Vagina (tissue), 2 donors: ENCODE measurements at regions not wholly inside any gene's neighbourhood (a gene's known extent, or its start where the extent isn't known, plus 50 kb on each side); places are given as distances from the start of the nearest gene placed in this dataset.

Source experiments
- DNase-seq, 2 donors: peaks; one replicate each; pipeline ENCODE4 v3.0.0-alpha.2; 2017; ENCODE audit errors: extremely low spot score in 2 of 2
- H3K27ac ChIP-seq: fragments of 200-600 bp; sonication (generic); one replicate; pipeline ENCODE4 v1.5.1; 2019
- H3K27me3 ChIP-seq: fragments of 200-600 bp; sonication (generic); one replicate; pipeline ENCODE4 v1.5.1; 2019
- H3K36me3 ChIP-seq, 2 donors: fragments of 200-600 bp; sonication (generic); one replicate each; pipeline ENCODE4 v1.5.1; 2017 to 2019
- H3K4me1 ChIP-seq: fragments of 200-600 bp; sonication (generic); one replicate; pipeline ENCODE4 v1.5.1; 2019
- H3K4me3 ChIP-seq, 2 donors: fragments of 200-600 bp; sonication (generic); 1 replicate in 1 of 2; 2 replicates in 1 of 2; pipeline ENCODE4 v1.5.1; 2016 to 2019
- H3K9me3 ChIP-seq: fragments of 200-600 bp; sonication (generic); one replicate; pipeline ENCODE4 v1.5.1; 2019
- CTCF ChIP-seq, 3 experiments: fragments of 450-650 bp in 2 of 3; fragments of 200-600 bp in 1 of 3; sonication (generic) in 1 of 3; IDR thresholded peaks; one replicate each; pipeline ENCODE4 v1.5.1; 2017 to 2019; ENCODE audit warnings: antibody characterized with exemption in 3 of 3, mild to moderate bottlenecking in 2 of 3, moderate library complexity in 2 of 3
- POLR2A ChIP-seq, 2 donors: fragments of 450-650 bp; IDR thresholded peaks; one replicate each; pipeline ENCODE4 v1.6.1; 2017; ENCODE audit warnings: antibody characterized with exemption in 2 of 2, mild to moderate bottlenecking in 2 of 2, moderate library complexity in 2 of 2
- POLR2AphosphoS5 ChIP-seq, 2 donors: sonication (generic); formaldehyde crosslinking; IDR thresholded peaks; one replicate each; pipeline ENCODE4 v1.9.0; 2017; ENCODE audit warnings: antibody characterized with exemption in 2 of 2, mild to moderate bottlenecking in 2 of 2, low read depth in 1 of 2; ENCODE audit not compliant: insufficient read depth in 1 of 2
- intact Hi-C: fragments of 100-400 bp; cut with DNase I; formaldehyde crosslinking; loops from one replicate; pipeline ENCODE4 v1.15.1; 2023

GRCh38 chr1:227424953-227425352, 106.7 kb upstream of the CDC42BPA start:
- Histone ChIP-seq H3K27ac (no peak overlapping the region), H3K27me3 (no peaks in the 10 kb centered on the region), H3K9me3 (no peaks in the 10 kb centered on the region), H3K4me1 (no peaks in the 10 kb centered on the region), H3K4me3 (no peak overlapping the region), H3K36me3 (no peaks in the 10 kb centered on the region)
- DNase-seq = no peak
- TF ChIP-seq CTCF (IDR thresholded peaks at IDR 0.05) = no peak
- no peak for TF ChIP-seq POLR2AphosphoS5 (IDR thresholded peaks at IDR 0.05; ENCODE audit: insufficient read depth in 1 of 2, low read depth in 1 of 2)
- TF ChIP-seq POLR2A (IDR thresholded peaks at IDR 0.05) = no peak
- intact Hi-C loops = no loop called here

- intact Hi-C loops = no loop called here
- Histone ChIP-seq H3K4me1 (no peaks in the 10 kb centered on the region), H3K4me3 (no peak overlapping the region), H3K9me3 (no peaks in the 10 kb centered on the region), H3K27me3 (no peaks in the 10 kb centered on the region), H3K36me3 (no peaks in the 10 kb centered on the region), H3K27ac (no peak overlapping the region)
- no peak for DNase-seq
- no peak for TF ChIP-seq CTCF (IDR thresholded peaks at IDR 0.05)
- no peak for TF ChIP-seq POLR2AphosphoS5 (IDR thresholded peaks at IDR 0.05; ENCODE audit: insufficient read depth in 1 of 2, low read depth in 1 of 2)
- TF ChIP-seq POLR2A (IDR thresholded peaks at IDR 0.05) = no peak
Observed at GRCh38 chr1:227424159-227424680, 105.9 kb upstream of the CDC42BPA start.

GRCh38 chr1:227422581-227422980, 104.3 kb upstream of the CDC42BPA start:
- H3K4me1 ChIP-seq = no peaks in the 10 kb centered on the region
- no peak for DNase-seq
- H3K9me3 ChIP-seq = no peaks in the 10 kb centered on the region
- intact Hi-C loops = no loop called here
- no peak overlapping the region for H3K4me3 ChIP-seq
- TF ChIP-seq CTCF (IDR thresholded peaks at IDR 0.05) (no peak), POLR2A (IDR thresholded peaks at IDR 0.05) (no peak), POLR2AphosphoS5 (IDR thresholded peaks at IDR 0.05; ENCODE audit: insufficient read depth in 1 of 2, low read depth in 1 of 2) (no peak)
- no peaks in the 10 kb centered on the region for H3K27me3 ChIP-seq
- H3K27ac ChIP-seq = no peak overlapping the region
- no peaks in the 10 kb centered on the region for H3K36me3 ChIP-seq

GRCh38 chr1:227420147-227420546, 101.9 kb upstream of the CDC42BPA start:
- Histone ChIP-seq H3K36me3 (no peaks in the 10 kb centered on the region), H3K4me1 (no peaks in the 10 kb centered on the region), H3K9me3 (no peaks in the 10 kb centered on the region), H3K4me3 (no peak overlapping the region), H3K27me3 (no peaks in the 10 kb centered on the region), H3K27ac (no peak overlapping the region)
- DNase-seq = no peak
- intact Hi-C loops = no loop called here
- no peak for TF ChIP-seq CTCF (IDR thresholded peaks at IDR 0.05)
- no peak for TF ChIP-seq POLR2A (IDR thresholded peaks at IDR 0.05)
- TF ChIP-seq POLR2AphosphoS5 (IDR thresholded peaks at IDR 0.05; ENCODE audit: insufficient read depth in 1 of 2, low read depth in 1 of 2) = no peak

GRCh38 chr1:227417756-227418480, 99.6 kb upstream of the CDC42BPA start:
- intact Hi-C loops = no loop called here

More at GRCh38 chr1:227417756-227418480, 99.6 kb upstream of the CDC42BPA start:
- H3K4me3 ChIP-seq = no peak overlapping the region
- H3K27ac ChIP-seq = no peak overlapping the region
- TF ChIP-seq POLR2A (IDR thresholded peaks at IDR 0.05) = no peak
- TF ChIP-seq CTCF (IDR thresholded peaks at IDR 0.05) = no peak
- TF ChIP-seq POLR2AphosphoS5 (IDR thresholded peaks at IDR 0.05; ENCODE audit: insufficient read depth in 1 of 2, low read depth in 1 of 2) = no peak
- no peaks in the 10 kb centered on the region for H3K36me3 ChIP-seq
- no peaks in the 10 kb centered on the region for H3K9me3 ChIP-seq
- no peaks in the 10 kb centered on the region for H3K27me3 ChIP-seq
- H3K4me1 ChIP-seq = no peaks in the 10 kb centered on the region
- no peak for DNase-seq
